Upper lobe of left lung (tissue), 4 donors: ENCODE measurements at regions not wholly inside any gene's neighbourhood (a gene's known extent, or its start where the extent isn't known, plus 50 kb on each side); places are given as distances from the start of the nearest gene placed in this dataset.

ENCODE experiments used
- CTCF ChIP-seq, 6 experiments: fragments of 450-650 bp in 4 of 6; fragments of 200-600 bp in 2 of 6; sonication (generic) in 2 of 6; IDR thresholded peaks; one replicate each; pipeline ENCODE4 v1.5.1; 2016 to 2019; ENCODE audit warnings: antibody characterized with exemption in 6 of 6
- EP300 ChIP-seq, 4 donors: sonication (generic); formaldehyde crosslinking; IDR thresholded peaks; one replicate each; pipeline ENCODE4 v1.5.1; 2017; ENCODE audit warnings: antibody characterized with exemption in 4 of 4, control low read depth in 2 of 4
- POLR2A ChIP-seq, 4 donors: fragments of 450-650 bp; IDR thresholded peaks; one replicate each; pipeline ENCODE4 v1.5.1; 2016 to 2017; ENCODE audit warnings: antibody characterized with exemption in 4 of 4, mild to moderate bottlenecking in 2 of 4
- POLR2AphosphoS5 ChIP-seq, 2 donors: sonication (generic); formaldehyde crosslinking; IDR thresholded peaks; one replicate each; pipeline ENCODE4 v1.5.1; 2017; ENCODE audit warnings: antibody characterized with exemption in 2 of 2

- TF ChIP-seq CTCF (IDR thresholded peaks at IDR 0.05) (no peak), EP300 (IDR thresholded peaks at IDR 0.05) (no peak), POLR2A (IDR thresholded peaks at IDR 0.05) (no peak), POLR2AphosphoS5 (IDR thresholded peaks at IDR 0.05) (no peak)
Observed at GRCh38 chr10:75334720-75335119, 66.8 kb downstream of the ZNF503 start.
